GM12878 (cell line): ENCODE measurements at regions not wholly inside any gene's neighbourhood (a gene's known extent, or its start where the extent isn't known, plus 50 kb on each side); places are given as distances from the start of the nearest gene placed in this dataset.

Experiments used
- ATAC-seq: fragments of 200-7000 bp; cut with Tn5 transposase; 3 replicates; pipeline ENCODE4 v1.9.1; 2020; ENCODE audit warnings: mild to moderate bottlenecking, moderate library complexity
- BruUV-seq: library from RNA; stranded (reverse); fragments of 400-500 nt; replicated peaks from 2 replicates; lab custom pipeline; 2021; lab: Mats Ljungman, UMichigan
- CTCF ChIA-PET: fragments of 300-600 bp; sonication (Branson Sonifier 250); formaldehyde crosslinking; extraction: SDS; loops from one replicate; lab custom pipeline; 2021; ENCODE audit warnings: inconsistent platforms; lab: Yijun Ruan, JAX
- POLR2A ChIA-PET: fragments of 350-600 bp; formaldehyde crosslinking; extraction: SDS; loops from one replicate; lab custom pipeline; 2021; ENCODE audit warnings: inconsistent platforms; lab: Charles Lee
- RAD21 ChIA-PET: fragments of 300-600 bp; sonication (Branson Sonifier 250); formaldehyde crosslinking; loops from one replicate; lab custom pipeline; 2023; ENCODE audit warnings: antibody characterized with exemption; ENCODE audit not compliant: unreplicated experiment; lab: Charles Lee
- SMC1A ChIA-PET: fragments of 300-600 bp; sonication (Branson Sonifier 250); formaldehyde crosslinking; loops from one replicate; lab custom pipeline; 2023; ENCODE audit not compliant: unreplicated experiment, uncharacterized antibody; lab: Charles Lee
- DNase-seq: peaks from one replicate; pipeline ENCODE4 v3.0.0-alpha.2; 2011; ENCODE audit warnings: low read depth, low spot score
- FAIRE-seq: peaks from 3 replicates; lab custom pipeline; 2011; peaks lifted over from hg19 to GRCh38; lab: Jason Lieb, UNC
- H2AFZ ChIP-seq: 2 replicates; pipeline ENCODE4 v1.6.0; 2011; ENCODE audit warnings: low read depth, low read length, control low read depth; ENCODE audit not compliant: control insufficient read depth
- H3K27ac ChIP-seq: 2 replicates; pipeline ENCODE4 v1.5.1; 2011; ENCODE audit warnings: control low read depth; ENCODE audit not compliant: control insufficient read depth, insufficient read depth
- H3K27me3 ChIP-seq, 2 experiments: replicated peaks in 1 of 2; 2 replicates each; pipeline versions ENCODE4 v1.6.0 to v1.6.1; 2011; ENCODE audit warnings: low read length in 1 of 2; ENCODE audit not compliant: control insufficient read depth in 2 of 2, insufficient read depth in 2 of 2
- H3K36me3 ChIP-seq, 2 experiments: 2 replicates each; pipeline ENCODE4 v1.5.1; 2011; ENCODE audit warnings: low read length in 1 of 2; ENCODE audit not compliant: control insufficient read depth in 2 of 2, insufficient read depth in 2 of 2
- H3K4me1 ChIP-seq: 2 replicates; pipeline ENCODE4 v1.6.1; 2011; ENCODE audit warnings: mild to moderate bottlenecking, low read length, moderate library complexity, mixed read lengths; ENCODE audit not compliant: control insufficient read depth, insufficient read depth
- H3K4me2 ChIP-seq: 2 replicates; pipeline ENCODE4 v1.6.0; 2011; ENCODE audit warnings: control low read depth; ENCODE audit not compliant: control insufficient read depth, insufficient read depth
- H3K4me3 ChIP-seq: fragments of 200-600 bp; sonication (generic); 2 replicates; pipeline ENCODE4 v1.5.1; 2016
- H3K79me2 ChIP-seq: 2 replicates; pipeline ENCODE4 v1.6.0; 2011; ENCODE audit warnings: low read length; ENCODE audit not compliant: control insufficient read depth, insufficient read depth
- H3K9ac ChIP-seq: 2 replicates; pipeline ENCODE4 v1.8.0; 2011; ENCODE audit warnings: low read length, control low read depth, mixed read lengths; ENCODE audit not compliant: control insufficient read depth, insufficient read depth
- H3K9me3 ChIP-seq: replicated peaks from 3 replicates; pipeline ENCODE4 v1.5.1; 2011; ENCODE audit warnings: mild to moderate bottlenecking, low read length; ENCODE audit not compliant: control insufficient read depth, insufficient read depth
- H4K20me1 ChIP-seq: 2 replicates; pipeline ENCODE4 v1.6.0; 2011; ENCODE audit not compliant: control insufficient read depth, insufficient read depth
- CBFB ChIP-seq: IDR thresholded peaks from 2 replicates; pipeline ENCODE4 v1.6.1; 2016; ENCODE audit warnings: antibody characterized with exemption, low read depth
- CREB1 ChIP-seq: IDR thresholded peaks from 2 replicates; pipeline ENCODE4 v1.6.1; 2012; ENCODE audit warnings: low read depth, mild to moderate bottlenecking, inconsistent platforms
- E2F8 ChIP-seq: fragments of 450-650 bp; IDR thresholded peaks from 2 replicates; pipeline ENCODE4 v1.6.1; 2018; ENCODE audit warnings: mild to moderate bottlenecking, low read depth, moderate library complexity; ENCODE audit not compliant: partially characterized antibody
- EP300 ChIP-seq, 2 experiments: fragments of 150-350 bp in 1 of 2; IDR thresholded peaks; 2 replicates each; pipeline ENCODE4 v1.6.1; 2011 to 2012; ENCODE audit warnings: low read depth in 2 of 2, low read length in 2 of 2, borderline replicate concordance in 1 of 2, improper control_type of control experiment in 1 of 2, inconsistent platforms in 1 of 2; ENCODE audit not compliant: control insufficient read depth in 1 of 2
- ETV6 ChIP-seq, 2 experiments: fragments of 450-650 bp in 1 of 2; IDR thresholded peaks in 1 of 2; conservative IDR thresholded peaks in 1 of 2; 2 replicates each; pipeline ENCODE4 v1.6.1; 2014; ENCODE audit warnings: antibody characterized with exemption in 1 of 2, borderline replicate concordance in 1 of 2, low read depth in 1 of 2, mild to moderate bottlenecking in 1 of 2, moderate library complexity in 1 of 2
- HDAC6 ChIP-seq: fragments of 200-600 bp; sonication (generic); IDR thresholded peaks from one replicate; pipeline ENCODE4 v1.8.0; 2017; ENCODE audit warnings: antibody characterized with exemption; ENCODE audit not compliant: unreplicated experiment
- NFXL1 ChIP-seq: fragments of 450-650 bp; IDR thresholded peaks from 2 replicates; pipeline ENCODE4 v1.6.1; 2017; ENCODE audit warnings: antibody characterized with exemption, mild to moderate bottlenecking, borderline replicate concordance
- NR2C2 ChIP-seq: IDR thresholded peaks from 2 replicates; pipeline ENCODE4 v1.6.1; 2011; ENCODE audit warnings: borderline replicate concordance, low read depth; ENCODE audit not compliant: control insufficient read depth, insufficient read length
- RUNX3 ChIP-seq: IDR thresholded peaks from 2 replicates; pipeline ENCODE4 v1.6.1; 2012; ENCODE audit warnings: low read length, inconsistent platforms
- SIX5 ChIP-seq: IDR thresholded peaks from 2 replicates; pipeline ENCODE4 v1.6.1; 2011; ENCODE audit warnings: mild to moderate bottlenecking, low read depth, low read length, moderate library complexity; ENCODE audit not compliant: severe bottlenecking
- SREBF1 ChIP-seq: IDR thresholded peaks from 2 replicates; pipeline ENCODE4 v1.6.1; 2012; ENCODE audit warnings: mild to moderate bottlenecking, low read length
- ZBED1 ChIP-seq: IDR thresholded peaks from 2 replicates; pipeline ENCODE4 v1.6.1; 2016; ENCODE audit warnings: borderline replicate concordance
- ZNF24 ChIP-seq: fragments of 450-650 bp; IDR thresholded peaks from 2 replicates; pipeline ENCODE4 v1.6.1; 2017; ENCODE audit warnings: antibody characterized with exemption, mild to moderate bottlenecking
- WGBS: methylation state at CpG from one replicate; pipeline ENCODE4 v1.1.6; 2016; ENCODE audit warnings: low lambda C conversion rate; ENCODE audit not compliant: insufficient replicate concordance, insufficient coverage; ENCODE audit errors: missing lambda C conversion rate; 5-methylcytosine and 5-hydroxymethylcytosine counted together
- in situ Hi-C: fragments of 300-500 bp; cut with MboI; formaldehyde crosslinking; loops from 9 replicates; pipeline ENCODE4 v1.14.3; 2018; ENCODE audit warnings: mixed read lengths
- intact Hi-C: fragments of 100-400 bp; cut with micrococcal nuclease; formaldehyde crosslinking; loops from one replicate; pipeline ENCODE4 v1.14.2; 2022; ENCODE audit not compliant: unreplicated experiment
- TF ChIP-seq, protein P1 (sequence below): fragments of 150-350 bp; IDR thresholded peaks from 2 replicates; pipeline ENCODE4 v1.6.1; 2016; ENCODE audit warnings: low read depth, low read length
- TF ChIP-seq, protein P2 (sequence below): IDR thresholded peaks from 2 replicates; pipeline ENCODE4 v1.6.1; 2011; ENCODE audit warnings: mild to moderate bottlenecking, low read depth, low read length, moderate library complexity; ENCODE audit not compliant: insufficient replicate concordance
- TF ChIP-seq, protein P3 (sequence below): IDR thresholded peaks from 2 replicates; pipeline ENCODE4 v1.6.1; 2012; ENCODE audit warnings: low read depth, low read length, improper control_type of control experiment

DNA sequence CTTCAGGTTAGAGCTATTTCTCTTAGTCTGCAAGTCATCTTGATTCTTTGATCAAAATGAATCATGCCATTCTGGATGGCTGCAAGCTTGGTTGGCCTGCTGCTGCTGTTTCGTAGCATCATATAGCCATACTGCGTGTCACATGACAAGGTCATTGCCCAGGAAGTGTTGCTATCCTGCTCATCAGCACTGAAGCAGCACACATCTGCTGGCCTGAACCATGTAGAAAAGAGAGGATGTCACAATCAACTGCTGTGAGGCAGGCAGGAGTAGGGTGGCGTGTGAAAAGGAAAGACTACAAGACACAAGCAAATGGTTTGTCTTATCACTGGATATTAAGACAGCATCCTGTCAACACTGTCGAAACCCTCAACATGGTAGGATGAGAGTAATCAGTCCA lies 376.7 kb upstream of the RORB start (continued):
- TF ChIP-seq, protein P1, sequence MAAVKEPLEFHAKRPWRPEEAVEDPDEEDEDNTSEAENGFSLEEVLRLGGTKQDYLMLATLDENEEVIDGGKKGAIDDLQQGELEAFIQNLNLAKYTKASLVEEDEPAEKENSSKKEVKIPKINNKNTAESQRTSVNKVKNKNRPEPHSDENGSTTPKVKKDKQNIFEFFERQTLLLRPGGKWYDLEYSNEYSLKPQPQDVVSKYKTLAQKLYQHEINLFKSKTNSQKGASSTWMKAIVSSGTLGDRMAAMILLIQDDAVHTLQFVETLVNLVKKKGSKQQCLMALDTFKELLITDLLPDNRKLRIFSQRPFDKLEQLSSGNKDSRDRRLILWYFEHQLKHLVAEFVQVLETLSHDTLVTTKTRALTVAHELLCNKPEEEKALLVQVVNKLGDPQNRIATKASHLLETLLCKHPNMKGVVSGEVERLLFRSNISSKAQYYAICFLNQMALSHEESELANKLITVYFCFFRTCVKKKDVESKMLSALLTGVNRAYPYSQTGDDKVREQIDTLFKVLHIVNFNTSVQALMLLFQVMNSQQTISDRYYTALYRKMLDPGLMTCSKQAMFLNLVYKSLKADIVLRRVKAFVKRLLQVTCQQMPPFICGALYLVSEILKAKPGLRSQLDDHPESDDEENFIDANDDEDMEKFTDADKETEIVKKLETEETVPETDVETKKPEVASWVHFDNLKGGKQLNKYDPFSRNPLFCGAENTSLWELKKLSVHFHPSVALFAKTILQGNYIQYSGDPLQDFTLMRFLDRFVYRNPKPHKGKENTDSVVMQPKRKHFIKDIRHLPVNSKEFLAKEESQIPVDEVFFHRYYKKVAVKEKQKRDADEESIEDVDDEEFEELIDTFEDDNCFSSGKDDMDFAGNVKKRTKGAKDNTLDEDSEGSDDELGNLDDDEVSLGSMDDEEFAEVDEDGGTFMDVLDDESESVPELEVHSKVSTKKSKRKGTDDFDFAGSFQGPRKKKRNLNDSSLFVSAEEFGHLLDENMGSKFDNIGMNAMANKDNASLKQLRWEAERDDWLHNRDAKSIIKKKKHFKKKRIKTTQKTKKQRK = no peak
- TF ChIP-seq NR2C2 = no peak

DNA sequence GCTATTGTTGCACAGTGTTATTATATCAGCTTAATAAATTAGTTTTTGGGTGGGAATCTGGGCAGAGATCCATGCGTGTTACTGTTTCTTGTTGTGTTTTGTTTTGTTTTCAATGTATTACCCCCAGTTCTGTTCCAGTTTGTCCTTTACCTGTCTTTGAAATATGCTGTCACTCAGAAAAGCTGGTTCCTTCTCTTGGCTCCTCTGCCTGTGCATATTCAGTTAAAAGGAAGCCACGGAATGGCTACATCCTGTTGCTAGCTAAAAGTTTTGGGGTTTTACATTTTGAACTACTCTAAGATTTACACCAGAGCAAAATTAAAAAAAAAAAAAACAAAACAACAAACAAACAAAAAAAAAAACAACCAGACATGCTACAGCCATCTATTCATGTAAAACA lies 374.9 kb upstream of the RORB start:
- no peaks in the 10 kb centered on the region for H3K36me3 ChIP-seq
- ChIA-PET SMC1A (no interaction called here), CTCF (no interaction called here), POLR2A (no interaction called here), RAD21 (no interaction called here)
- in situ Hi-C loops = no loop called here
- WGBS = 38% methylated on average over 2 of the region's 2 CpGs
- no peak for DNase-seq
- no peak overlapping the region for H3K4me3 ChIP-seq
- no peak overlapping the region for H2AFZ ChIP-seq
- no peak overlapping the region for H3K9ac ChIP-seq
- H3K27me3 ChIP-seq = no peaks in the 10 kb centered on the region
- H3K4me1 ChIP-seq = no peaks in the 10 kb centered on the region
- H4K20me1 ChIP-seq = no peaks in the 10 kb centered on the region
- no peak overlapping the region for H3K4me2 ChIP-seq
- H3K79me2 ChIP-seq = no peaks in the 10 kb centered on the region
- H3K9me3 ChIP-seq = no peaks in the 10 kb centered on the region
- intact Hi-C loops = no loop called here
- no TSS peak for BruUV-seq
- H3K27ac ChIP-seq = no peak overlapping the region
- no peak for FAIRE-seq
- no peak for ATAC-seq
- no peak for TF ChIP-seq CREB1
- no peak for TF ChIP-seq ZBED1
- no peak for TF ChIP-seq NFXL1
- TF ChIP-seq SREBF1 = no peak
- TF ChIP-seq RUNX3 = no peak
- TF ChIP-seq, protein P2, sequence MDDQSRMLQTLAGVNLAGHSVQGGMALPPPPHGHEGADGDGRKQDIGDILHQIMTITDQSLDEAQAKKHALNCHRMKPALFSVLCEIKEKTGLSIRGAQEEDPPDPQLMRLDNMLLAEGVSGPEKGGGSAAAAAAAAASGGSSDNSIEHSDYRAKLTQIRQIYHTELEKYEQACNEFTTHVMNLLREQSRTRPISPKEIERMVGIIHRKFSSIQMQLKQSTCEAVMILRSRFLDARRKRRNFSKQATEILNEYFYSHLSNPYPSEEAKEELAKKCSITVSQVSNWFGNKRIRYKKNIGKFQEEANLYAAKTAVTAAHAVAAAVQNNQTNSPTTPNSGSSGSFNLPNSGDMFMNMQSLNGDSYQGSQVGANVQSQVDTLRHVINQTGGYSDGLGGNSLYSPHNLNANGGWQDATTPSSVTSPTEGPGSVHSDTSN = no peak
- no peak for TF ChIP-seq CBFB
- TF ChIP-seq, protein P3, sequence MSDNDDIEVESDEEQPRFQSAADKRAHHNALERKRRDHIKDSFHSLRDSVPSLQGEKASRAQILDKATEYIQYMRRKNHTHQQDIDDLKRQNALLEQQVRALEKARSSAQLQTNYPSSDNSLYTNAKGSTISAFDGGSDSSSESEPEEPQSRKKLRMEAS = no peak
- TF ChIP-seq ZNF24 = no peak
- no peak for TF ChIP-seq EP300 (IDR thresholded peaks at IDR 0.05; ENCODE audit: borderline replicate concordance in 1 of 2, control insufficient read depth in 1 of 2, low read depth in 2 of 2, low read length in 2 of 2)
- TF ChIP-seq HDAC6 = no peak
- no peak for TF ChIP-seq E2F8
- no peak for TF ChIP-seq ETV6 (conservative IDR thresholded peaks at IDR 0.05 in 1 of 2, IDR thresholded peaks at IDR 0.05 in 1 of 2; ENCODE audit: borderline replicate concordance in 1 of 2, low read depth in 1 of 2)
- TF ChIP-seq SIX5 = no peak
